ENCODE measurements at regions not wholly inside any gene's neighbourhood (a gene's known extent, or its start where the extent isn't known, plus 50 kb on each side); places are given as distances from the start of the nearest gene placed in this dataset.
"Not testable (repeated sequence)": the region's sequence is repeated elsewhere in the genome, so short reads cannot be mapped to it uniquely, and the experiment has no call there.

- intact Hi-C loops (cut with micrococcal nuclease), result no loop called here
Measured at GRCh38 chr1:212495766-212496494, 63.2 kb downstream of the NENF start.

GRCh38 chr1:212496682-212497081, 64.0 kb downstream of the NENF start:
- intact Hi-C loops (cut with micrococcal nuclease), result no loop called here

GRCh38 chr1:212497553-212497952, 64.8 kb downstream of the NENF start:
- intact Hi-C loops (cut with micrococcal nuclease), result no loop called here

- intact Hi-C loops (cut with micrococcal nuclease), result no loop called here
Measured at GRCh38 chr1:212498283-212499040, 65.7 kb downstream of the NENF start.

- intact Hi-C loops (cut with micrococcal nuclease), result no loop called here
Measured at GRCh38 chr1:212500351-212500750, 67.6 kb downstream of the NENF start.

- intact Hi-C loops (cut with micrococcal nuclease), result no loop called here
Measured at GRCh38 chr1:212500983-212501382, 68.3 kb downstream of the NENF start.

- intact Hi-C loops (cut with micrococcal nuclease), result no loop called here
Measured at GRCh38 chr1:212503714-212504113, 71.0 kb downstream of the NENF start.

- intact Hi-C loops (cut with micrococcal nuclease), result no loop called here
Measured at GRCh38 chr1:212504171-212504803, 71.6 kb downstream of the NENF start.

- intact Hi-C loops (cut with micrococcal nuclease), result no loop called here
Measured at GRCh38 chr1:212506666-212507065, 73.9 kb downstream of the NENF start.

GRCh38 chr1:212507369-212507768, 74.6 kb downstream of the NENF start:
- intact Hi-C loops (cut with micrococcal nuclease), result no loop called here

- intact Hi-C loops (cut with micrococcal nuclease), result no loop called here
Measured at GRCh38 chr1:212512816-212513559, 80.3 kb downstream of the NENF start.

GRCh38 chr1:212513586-212513985, 80.9 kb downstream of the NENF start:
- intact Hi-C loops (cut with micrococcal nuclease), result no loop called here

GRCh38 chr1:212514056-212514614, 81.4 kb downstream of the NENF start:
- intact Hi-C loops (cut with micrococcal nuclease), result no loop called here

- intact Hi-C loops (cut with micrococcal nuclease), result no loop called here
Measured at GRCh38 chr1:212514782-212515181, 82.1 kb downstream of the NENF start.

- intact Hi-C loops (cut with micrococcal nuclease), result no loop called here
Measured at GRCh38 chr1:212515329-212515760, 82.6 kb downstream of the NENF start.

- intact Hi-C loops (cut with micrococcal nuclease), result not testable (repeated sequence)
Measured at GRCh38 chr1:212516012-212516411, 83.3 kb downstream of the NENF start.

- intact Hi-C loops (cut with micrococcal nuclease), result no loop called here
Measured at GRCh38 chr1:212518188-212519054, 85.7 kb downstream of the NENF start.

GRCh38 chr1:212519131-212519530, 86.4 kb downstream of the NENF start:
- intact Hi-C loops (cut with micrococcal nuclease), result no loop called here

- intact Hi-C loops (cut with micrococcal nuclease), result no loop called here
Measured at GRCh38 chr1:212520299-212520698, 87.6 kb downstream of the NENF start.

- intact Hi-C loops (cut with micrococcal nuclease), result no loop called here
Measured at GRCh38 chr1:212520746-212521145, 87.8 kb upstream of the ATF3 start.

All from T-helper 1 cell treated with Interleukin-12 subunit alpha and Interleukin-12 subunit beta and Interleukin-4 antibody, amounts not matched to agents 30 ng/mL and 1 ng/mL, for 36 hours (primary cell).